PC-3 (cell line): ENCODE measurements at regions not wholly inside any gene's neighbourhood (a gene's known extent, or its start where the extent isn't known, plus 50 kb on each side); places are given as distances from the start of the nearest gene placed in this dataset.

Source experiments
- CTCF ChIP-seq: fragments of 300-600 bp; sonication (generic); conservative IDR thresholded peaks from 2 replicates; pipeline ENCODE4 v1.5.1; 2017; ENCODE audit warnings: antibody characterized with exemption, low read depth, mild to moderate bottlenecking, low read length
- EZH2 ChIP-seq: fragments of 300-600 bp; sonication (generic); IDR thresholded peaks from one replicate; pipeline ENCODE4 v1.6.1; 2017; ENCODE audit warnings: antibody characterized with exemption, mild to moderate bottlenecking, low read length; ENCODE audit not compliant: unreplicated experiment

GRCh38 chr4:91989914-91990313 is 313.9 kb upstream of the GRID2 start:
- TF ChIP-seq CTCF, result no peak
- TF ChIP-seq EZH2, result no peak
